Coronary artery (tissue), 2 donors: ENCODE measurements at regions not wholly inside any gene's neighbourhood (a gene's known extent, or its start where the extent isn't known, plus 50 kb on each side); places are given as distances from the start of the nearest gene placed in this dataset.

Source experiments
- DNase-seq: peaks from one replicate; pipeline ENCODE4 v3.0.0-alpha.2; 2017; ENCODE audit warnings: low spot score
- H3K27ac ChIP-seq, 2 donors: fragments of 200-600 bp; sonication (generic); one replicate each; pipeline ENCODE4 v1.5.1; 2016 to 2019
- H3K4me3 ChIP-seq: fragments of 200-600 bp; sonication (generic); 2 replicates; pipeline ENCODE4 v1.5.1; 2016; ENCODE audit warnings: mild to moderate bottlenecking, moderate library complexity
- TF ChIP-seq, protein P1 (sequence below): fragments of 200-600 bp; sonication (generic); IDR thresholded peaks from one replicate; pipeline ENCODE4 v1.5.1; 2019; ENCODE audit warnings: antibody characterized with exemption

DNA sequence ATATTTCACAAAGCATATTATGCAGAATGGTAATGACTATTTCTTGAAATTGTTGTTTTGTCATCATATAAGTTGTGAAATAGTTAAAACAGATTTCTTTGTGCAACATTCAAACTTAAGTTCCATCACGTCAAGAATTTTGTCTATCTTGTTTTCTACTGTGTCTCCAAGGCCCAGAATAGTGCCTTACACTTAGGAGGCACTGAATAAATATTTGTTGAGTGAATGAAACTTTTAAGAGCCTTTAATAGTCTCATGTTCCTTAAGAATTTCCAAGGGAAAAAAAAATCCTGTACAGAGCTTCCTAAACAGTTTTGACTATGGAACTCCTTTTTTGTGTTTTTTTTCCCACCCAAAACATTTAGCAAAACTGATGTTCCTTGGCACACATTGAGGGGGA lies 50.8 kb upstream of the TNFSF18 start:
- DNase-seq = no peak
- Histone ChIP-seq H3K4me3 (no peak overlapping the region), H3K27ac (no peak overlapping the region)
- TF ChIP-seq, protein P1, sequence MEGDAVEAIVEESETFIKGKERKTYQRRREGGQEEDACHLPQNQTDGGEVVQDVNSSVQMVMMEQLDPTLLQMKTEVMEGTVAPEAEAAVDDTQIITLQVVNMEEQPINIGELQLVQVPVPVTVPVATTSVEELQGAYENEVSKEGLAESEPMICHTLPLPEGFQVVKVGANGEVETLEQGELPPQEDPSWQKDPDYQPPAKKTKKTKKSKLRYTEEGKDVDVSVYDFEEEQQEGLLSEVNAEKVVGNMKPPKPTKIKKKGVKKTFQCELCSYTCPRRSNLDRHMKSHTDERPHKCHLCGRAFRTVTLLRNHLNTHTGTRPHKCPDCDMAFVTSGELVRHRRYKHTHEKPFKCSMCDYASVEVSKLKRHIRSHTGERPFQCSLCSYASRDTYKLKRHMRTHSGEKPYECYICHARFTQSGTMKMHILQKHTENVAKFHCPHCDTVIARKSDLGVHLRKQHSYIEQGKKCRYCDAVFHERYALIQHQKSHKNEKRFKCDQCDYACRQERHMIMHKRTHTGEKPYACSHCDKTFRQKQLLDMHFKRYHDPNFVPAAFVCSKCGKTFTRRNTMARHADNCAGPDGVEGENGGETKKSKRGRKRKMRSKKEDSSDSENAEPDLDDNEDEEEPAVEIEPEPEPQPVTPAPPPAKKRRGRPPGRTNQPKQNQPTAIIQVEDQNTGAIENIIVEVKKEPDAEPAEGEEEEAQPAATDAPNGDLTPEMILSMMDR = no peak

DNA sequence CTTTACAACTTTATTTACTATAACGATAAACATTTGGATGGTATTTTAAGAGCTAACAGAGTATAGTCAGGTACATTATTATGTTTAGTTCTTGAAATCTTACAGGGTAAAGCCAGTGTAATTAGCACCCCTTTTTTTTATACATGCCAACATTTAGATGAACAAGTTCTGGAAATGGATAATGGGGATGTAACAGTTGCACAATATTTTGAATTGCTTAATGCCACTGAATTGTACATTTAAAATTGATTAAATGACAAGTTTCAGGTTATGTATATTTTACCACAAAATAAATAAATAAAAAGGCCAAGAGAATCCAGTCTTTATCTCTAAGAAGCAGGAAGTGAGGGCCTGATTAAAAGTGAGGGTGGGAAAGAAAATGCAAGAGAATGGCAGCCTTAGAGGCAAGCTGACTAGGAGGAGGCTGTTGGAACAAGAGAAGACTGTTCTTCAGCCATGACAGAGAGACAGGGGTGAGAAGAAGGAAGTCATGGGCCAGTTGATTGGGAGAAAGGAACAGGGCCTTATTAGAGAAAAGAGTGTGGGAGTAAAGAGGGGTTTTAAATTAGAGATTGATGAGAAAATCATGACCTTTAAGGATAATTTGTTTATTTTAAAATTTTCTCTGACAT lies 49.9 kb upstream of the TNFSF18 start:
- no peak overlapping the region for H3K4me3 ChIP-seq
- DNase-seq = no peak
- TF ChIP-seq, protein P1 = no peak
- no peak overlapping the region for H3K27ac ChIP-seq
